ENCODE measurements at regions not wholly inside any gene's neighbourhood (a gene's known extent, or its start where the extent isn't known, plus 50 kb on each side); places are given as distances from the start of the nearest gene placed in this dataset.
"Not testable (repeated sequence)": the region's sequence is repeated elsewhere in the genome, so short reads cannot be mapped to it uniquely, and the experiment has no call there.

- DNase-seq (ENCODE audit: extremely low spot score): no peak
- no peaks in the 10 kb centered on the region for H3K4me1 ChIP-seq
- no peaks in the 10 kb centered on the region for H3K9me3 ChIP-seq
- TF ChIP-seq POLR2A (IDR thresholded peaks at IDR 0.05; ENCODE audit: low read depth) (no peak), CTCF (IDR thresholded peaks at IDR 0.05) (no peak), POLR2AphosphoS5 (IDR thresholded peaks at IDR 0.05) (no peak), EP300 (IDR thresholded peaks at IDR 0.05) (no peak)
- intact Hi-C loops (cut with DNase I): no loop called here
- no peak overlapping the region for H3K27ac ChIP-seq (replicated peaks in 1 of 4)
- H3K4me3 ChIP-seq: no peak overlapping the region
- no peaks in the 10 kb centered on the region for H3K36me3 ChIP-seq
- 90% methylated on average over 4 of the region's 4 CpGs for WGBS
- H3K27me3 ChIP-seq: no peaks in the 10 kb centered on the region
Observed at GRCh38 chr4:138863160-138863559, 152.4 kb upstream of the NOCT start.

- no peak for DNase-seq (ENCODE audit: extremely low spot score)
- Histone ChIP-seq H3K4me3 (no peak overlapping the region), H3K4me1 (no peaks in the 10 kb centered on the region), H3K36me3 (no peaks in the 10 kb centered on the region), H3K9me3 (no peaks in the 10 kb centered on the region), H3K27me3 (peaks cover 0 to 4% (median 0%) of the 10 kb centered on the region in 4 donors), H3K27ac (replicated peaks in 1 of 4) (no peak overlapping the region)
- intact Hi-C loops (cut with DNase I): no loop called here
- TF ChIP-seq CTCF (IDR thresholded peaks at IDR 0.05) (no peak), POLR2A (IDR thresholded peaks at IDR 0.05; ENCODE audit: low read depth) (no peak), EP300 (IDR thresholded peaks at IDR 0.05) (no peak), POLR2AphosphoS5 (IDR thresholded peaks at IDR 0.05) (no peak)
- 72% methylated on average over 5 of the region's 5 CpGs for WGBS
Observed at GRCh38 chr4:138861135-138861534, 154.4 kb upstream of the NOCT start.

- H3K27ac ChIP-seq (replicated peaks in 1 of 4); H3K4me3 ChIP-seq; intact Hi-C loops (cut with DNase I); DNase-seq (ENCODE audit: extremely low spot score); H3K9me3 ChIP-seq; H3K36me3 ChIP-seq; H3K4me1 ChIP-seq: not testable (repeated sequence)
- WGBS: 100% methylated on average over 1 of the region's 1 CpG
- H3K27me3 ChIP-seq: peaks cover 0 to 12% (median 0%) of the 10 kb centered on the region in 4 donors
Observed at GRCh38 chr4:138860357-138860756, 155.2 kb upstream of the NOCT start.

- TF ChIP-seq POLR2AphosphoS5 (IDR thresholded peaks at IDR 0.05): no peak
- TF ChIP-seq CTCF (IDR thresholded peaks at IDR 0.05): no peak
- TF ChIP-seq EP300 (IDR thresholded peaks at IDR 0.05): no peak
- peaks cover 0 to 14% (median 0%) of the 10 kb centered on the region in 4 donors for H3K27me3 ChIP-seq
- WGBS: 94% methylated on average over 4 of the region's 4 CpGs
Observed at GRCh38 chr4:138859254-138859653, 156.3 kb upstream of the NOCT start.

GRCh38 chr4:138858419-138858818 is 157.2 kb upstream of the NOCT start:
- peaks cover 0 to 17% (median 0%) of the 10 kb centered on the region in 4 donors for H3K27me3 ChIP-seq
- no peaks in the 10 kb centered on the region for H3K9me3 ChIP-seq
- no peak for TF ChIP-seq POLR2AphosphoS5 (IDR thresholded peaks at IDR 0.05)
- TF ChIP-seq CTCF (IDR thresholded peaks at IDR 0.05): no peak
- TF ChIP-seq POLR2A (IDR thresholded peaks at IDR 0.05; ENCODE audit: low read depth): no peak
- no peak for TF ChIP-seq EP300 (IDR thresholded peaks at IDR 0.05)
- no peaks in the 10 kb centered on the region for H3K36me3 ChIP-seq
- no peaks in the 10 kb centered on the region for H3K4me1 ChIP-seq
- H3K4me3 ChIP-seq: no peak overlapping the region
- no peak for DNase-seq (ENCODE audit: extremely low spot score)
- intact Hi-C loops (cut with DNase I): no loop called here
- no peak overlapping the region for H3K27ac ChIP-seq (replicated peaks in 1 of 4)

More at GRCh38 chr4:138859254-138859653, 156.3 kb upstream of the NOCT start:
- Histone ChIP-seq H3K4me1 (no peaks in the 10 kb centered on the region), H3K4me3 (no peak overlapping the region), H3K36me3 (no peaks in the 10 kb centered on the region), H3K27ac (replicated peaks in 1 of 4) (no peak overlapping the region), H3K9me3 (no peaks in the 10 kb centered on the region)
- no peak for DNase-seq (ENCODE audit: extremely low spot score)
- intact Hi-C loops (cut with DNase I): no loop called here

Measured in esophagus muscularis mucosa (tissue), 4 donors.